HG03060 (cell line): ENCODE measurements at regions not wholly inside any gene's neighbourhood (a gene's known extent, or its start where the extent isn't known, plus 50 kb on each side); places are given as distances from the start of the nearest gene placed in this dataset.

Experiments used
- ATAC-seq: cut with Tn5 transposase; IDR thresholded peaks from one replicate; pipeline ENCODE4 v1.9.1; 2021; ENCODE audit warnings: low read depth, moderate number of reproducible peaks; ENCODE audit not compliant: unreplicated experiment

GRCh38 chr6:91877994-91878393 is 1291.1 kb upstream of the MAP3K7 start:
- ATAC-seq: no peak

- no peak for ATAC-seq
Observed at GRCh38 chr6:91874971-91875370, 1288.1 kb upstream of the MAP3K7 start.

GRCh38 chr6:91868539-91869202 is 1281.8 kb upstream of the MAP3K7 start:
- no peak for ATAC-seq

- no peak for ATAC-seq
Observed at GRCh38 chr6:91865889-91866288, 1279.0 kb upstream of the MAP3K7 start.

DNA sequence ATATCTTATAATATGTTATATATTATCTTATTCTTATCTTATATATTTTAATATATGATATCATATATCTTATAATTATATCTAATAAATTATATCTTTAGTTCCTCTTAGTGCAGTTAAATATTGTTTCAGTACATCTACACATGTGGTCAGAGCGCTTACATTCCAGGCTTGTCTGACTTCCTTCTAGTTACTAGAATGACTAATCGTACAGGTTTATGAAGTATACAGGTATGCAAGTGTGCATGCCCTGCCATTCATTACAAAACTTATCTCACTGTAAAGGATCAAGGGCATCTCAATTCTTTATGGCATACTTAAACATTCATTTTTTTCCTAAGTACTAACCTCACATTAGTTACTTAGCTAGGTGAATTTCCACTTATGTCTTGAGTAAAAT is 1278.0 kb upstream of the MAP3K7 start:
- no peak for ATAC-seq

DNA sequence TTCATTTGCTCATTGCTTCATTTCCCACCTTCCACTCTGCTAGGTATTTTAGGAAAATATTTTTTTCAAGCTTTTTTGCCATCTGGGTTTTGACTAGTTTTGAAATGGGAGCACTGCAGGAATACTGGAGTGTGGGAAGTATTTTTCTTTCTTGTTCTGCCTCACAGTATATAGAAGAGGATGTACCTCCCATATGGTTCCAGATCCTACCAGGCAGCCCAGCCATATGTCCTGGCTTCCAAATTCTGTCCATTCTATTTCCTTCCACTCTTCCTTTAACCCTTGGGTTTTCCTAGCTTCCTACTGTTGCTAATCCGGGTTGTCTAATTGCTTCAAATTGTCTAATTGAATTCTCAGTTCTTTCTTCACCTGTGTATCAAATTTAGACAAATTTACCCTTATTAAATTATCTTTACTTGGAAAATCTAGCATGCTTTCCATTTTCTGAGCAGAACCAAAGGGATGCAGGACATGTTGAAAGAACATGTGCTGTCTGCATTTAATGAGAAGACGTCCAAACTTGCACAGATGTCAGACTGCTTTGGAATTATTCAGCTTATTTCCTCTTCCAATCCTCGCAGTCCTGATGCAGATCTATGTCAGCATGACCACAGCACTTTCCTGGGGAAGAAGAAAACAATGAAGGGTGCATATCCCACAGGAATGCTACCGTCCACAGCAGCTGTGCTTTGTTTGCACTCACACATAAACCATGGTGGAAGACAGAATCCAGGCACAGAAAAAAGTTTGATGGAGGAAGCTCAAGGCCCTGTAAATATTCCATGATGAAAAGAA is 1273.9 kb upstream of the MAP3K7 start:
- no peak for ATAC-seq

DNA sequence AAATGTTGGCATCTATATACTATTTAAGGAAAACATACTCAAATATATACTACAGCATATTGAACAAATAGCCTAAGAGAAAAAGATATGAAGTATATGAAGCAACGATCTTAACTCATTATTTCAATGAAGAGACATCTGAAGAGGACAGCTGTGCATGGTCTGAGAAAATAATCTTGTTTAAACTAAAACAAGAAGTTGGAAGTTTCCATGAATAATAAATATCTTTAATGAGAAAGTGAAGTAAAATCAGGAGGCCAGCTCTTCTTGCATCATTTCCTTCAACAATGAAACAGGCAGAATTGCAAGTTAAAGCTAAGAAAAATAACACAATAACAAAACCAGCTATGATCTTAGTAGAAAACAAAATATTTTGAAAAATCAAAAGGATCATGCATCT is 1265.4 kb upstream of the MAP3K7 start:
- no peak for ATAC-seq

GRCh38 chr6:91834813-91835212 is 1247.9 kb upstream of the MAP3K7 start:
- ATAC-seq: no peak

DNA sequence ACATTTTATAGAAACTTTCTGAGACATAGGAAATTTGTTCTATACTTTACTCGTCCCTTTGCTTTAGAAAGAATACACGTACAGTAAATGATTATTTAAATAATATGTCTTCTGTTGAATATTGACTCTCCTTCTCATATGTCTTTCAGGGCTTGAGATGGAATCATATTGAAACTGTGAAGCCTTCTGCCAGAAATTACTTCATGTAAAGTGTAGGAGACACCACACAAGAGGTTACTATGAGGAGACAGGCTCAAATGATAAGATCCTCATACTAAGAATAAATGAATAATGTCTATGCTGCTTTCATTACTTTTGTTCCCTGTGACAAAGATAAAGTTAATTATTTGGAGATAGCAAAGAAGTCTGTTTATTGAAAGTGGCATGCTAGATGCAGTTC is 1240.3 kb upstream of the MAP3K7 start:
- ATAC-seq: no peak

GRCh38 chr6:91826128-91826527 is 1239.3 kb upstream of the MAP3K7 start:
- no peak for ATAC-seq

DNA sequence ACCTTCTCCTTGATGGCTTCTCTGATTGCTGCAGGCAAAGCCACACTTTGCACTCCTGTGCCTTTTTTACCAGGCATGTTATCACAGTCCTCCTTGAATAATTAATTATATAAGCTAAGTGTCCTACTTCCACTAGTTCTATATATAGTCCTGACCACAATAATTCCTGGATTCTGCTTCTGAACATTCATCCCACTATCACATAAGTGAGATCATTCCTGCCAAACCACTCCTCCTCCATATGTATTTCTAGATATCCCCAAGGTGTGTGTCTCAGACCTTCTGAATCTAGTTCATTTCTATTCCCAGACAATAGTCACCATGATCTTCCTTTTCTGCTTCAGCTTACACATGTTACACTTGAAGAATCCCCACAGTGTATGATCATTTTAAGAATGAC is 1237.5 kb upstream of the MAP3K7 start:
- no peak for ATAC-seq

DNA sequence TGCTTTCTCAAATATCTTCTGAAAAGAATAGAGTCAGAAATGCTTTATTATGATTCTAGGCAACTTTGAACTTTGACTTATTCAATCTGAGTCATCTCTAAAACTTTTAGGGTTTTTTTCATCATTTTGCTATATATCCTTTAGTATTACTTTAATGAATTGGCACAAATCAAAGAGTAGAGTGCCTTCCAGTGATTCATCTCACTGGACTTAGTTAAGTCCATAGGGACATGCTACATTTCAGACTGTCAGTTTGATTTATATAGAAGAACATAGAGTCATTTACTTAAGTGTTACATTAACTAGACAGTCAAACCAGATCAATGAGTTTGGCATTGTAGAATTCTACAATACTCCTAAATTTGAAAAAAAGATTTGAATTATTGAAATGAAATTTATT is 1235.7 kb upstream of the MAP3K7 start:
- no peak for ATAC-seq

DNA sequence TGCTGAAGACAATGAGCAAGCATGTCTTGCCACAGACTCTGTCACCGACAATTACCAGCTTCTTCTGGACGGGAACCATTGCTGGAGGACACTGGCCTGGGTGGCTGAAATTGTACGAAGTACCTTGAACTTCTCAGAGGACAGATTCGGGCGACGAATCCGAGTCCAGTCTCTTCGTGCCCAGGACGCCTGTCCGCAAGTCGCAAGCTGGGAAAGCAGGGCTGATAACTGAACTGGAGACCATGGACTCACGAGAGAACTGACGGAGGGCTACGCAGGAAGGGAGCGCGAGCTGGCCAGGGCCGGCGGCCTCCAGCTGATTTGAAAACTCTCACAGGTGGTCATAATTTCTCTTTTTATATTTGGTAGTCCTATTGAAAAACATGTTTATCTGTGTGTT is 1229.5 kb upstream of the MAP3K7 start:
- no peak for ATAC-seq

- no peak for ATAC-seq
Observed at GRCh38 chr6:91813641-91814040, 1226.8 kb upstream of the MAP3K7 start.

GRCh38 chr6:91812596-91813274 is 1225.9 kb upstream of the MAP3K7 start:
- ATAC-seq: no peak

DNA sequence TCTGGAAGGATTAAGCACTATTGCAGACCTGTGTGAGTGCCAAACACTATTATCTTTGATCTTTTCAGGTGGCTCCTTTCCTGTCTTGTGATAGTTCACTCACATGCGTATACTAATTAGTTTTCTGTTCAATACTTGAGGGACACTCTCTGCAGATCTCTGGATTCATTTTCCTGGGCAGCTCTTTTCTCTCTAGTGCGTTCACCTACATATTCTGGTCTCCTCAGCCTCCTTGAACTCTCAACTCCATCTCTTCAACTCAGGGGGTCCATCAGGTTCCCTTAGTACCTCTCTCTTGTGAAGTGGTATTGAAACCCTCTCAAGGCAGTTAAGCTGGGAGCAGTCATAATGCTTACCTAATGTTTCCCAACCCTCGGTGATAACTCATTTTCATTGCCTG is 1218.1 kb upstream of the MAP3K7 start:
- no peak for ATAC-seq

GRCh38 chr6:91802431-91802830 is 1215.6 kb upstream of the MAP3K7 start:
- no peak for ATAC-seq

- ATAC-seq: no peak
Observed at GRCh38 chr6:91796603-91797002, 1209.7 kb upstream of the MAP3K7 start.

- ATAC-seq: no peak
Observed at GRCh38 chr6:91788501-91788900, 1201.6 kb upstream of the MAP3K7 start.

GRCh38 chr6:91786474-91787184 is 1199.8 kb upstream of the MAP3K7 start:
- no peak for ATAC-seq

GRCh38 chr6:91782802-91783201 is 1195.9 kb upstream of the MAP3K7 start:
- ATAC-seq: no peak
